GM12878 (cell line): ENCODE measurements at regions not wholly inside any gene's neighbourhood (a gene's known extent, or its start where the extent isn't known, plus 50 kb on each side); places are given as distances from the start of the nearest gene placed in this dataset.

Source experiments
- CREB1 ChIP-seq: IDR thresholded peaks from 2 replicates; pipeline ENCODE4 v1.6.1; 2012; ENCODE audit warnings: low read depth, mild to moderate bottlenecking, inconsistent platforms
- CTCF ChIP-seq, 3 experiments: IDR thresholded peaks in 2 of 3; conservative IDR thresholded peaks in 1 of 3; 2 replicates each; pipeline ENCODE4 v1.5.1; 2011; ENCODE audit warnings: low read depth in 3 of 3, low read length in 3 of 3, mild to moderate bottlenecking in 3 of 3, control low read depth in 2 of 3, moderate library complexity in 2 of 3, inconsistent platforms in 1 of 3, mixed read lengths in 1 of 3; ENCODE audit not compliant: control insufficient read depth in 2 of 3, insufficient read depth in 1 of 3; ENCODE audit errors: extremely low read depth in 1 of 3
- KAT2A ChIP-seq: conservative IDR thresholded peaks from 2 replicates; pipeline ENCODE4 v1.6.1; 2011; ENCODE audit warnings: low read depth, low read length; ENCODE audit not compliant: control insufficient read depth
- MXI1 ChIP-seq: fragments of 150-350 bp; IDR thresholded peaks from 2 replicates; pipeline ENCODE4 v1.6.1; 2011; ENCODE audit warnings: low read depth, mild to moderate bottlenecking, inconsistent platforms, low read length, improper control_type of control experiment
- POLR2A ChIP-seq: IDR thresholded peaks from 2 replicates; pipeline ENCODE4 v1.6.1; 2011; ENCODE audit warnings: low read depth, mild to moderate bottlenecking, low read length
- POLR2AphosphoS5 ChIP-seq: IDR thresholded peaks from 2 replicates; pipeline ENCODE4 v1.6.1; 2011; ENCODE audit warnings: mild to moderate bottlenecking, low read length, inconsistent platforms
- RAD21 ChIP-seq: IDR thresholded peaks from 2 replicates; pipeline ENCODE4 v1.6.1; 2011; ENCODE audit warnings: mild to moderate bottlenecking, low read depth, low read length, moderate library complexity; ENCODE audit not compliant: insufficient read depth
- REST ChIP-seq: IDR thresholded peaks from 2 replicates; pipeline ENCODE4 v1.6.1; 2012; ENCODE audit warnings: mild to moderate bottlenecking, low read depth, low read length
- RFX5 ChIP-seq: IDR thresholded peaks from 2 replicates; pipeline ENCODE4 v1.6.1; 2011; ENCODE audit warnings: low read depth, low read length, improper control_type of control experiment
- ZNF274 ChIP-seq: IDR thresholded peaks from one replicate; pipeline ENCODE4 v1.8.0; 2011; ENCODE audit not compliant: insufficient read length, insufficient read depth

GRCh38 chr20:12458241-12458640, 540.5 kb downstream of the BTBD3 start:
- TF ChIP-seq RFX5 (no peak), RAD21 (no peak), CTCF (IDR thresholded peaks at IDR 0.05 in 2 of 3, conservative IDR thresholded peaks at IDR 0.05 in 1 of 3; ENCODE audit: control insufficient read depth in 2 of 3, extremely low read depth in 1 of 3, insufficient read depth in 1 of 3, low read depth in 3 of 3, low read length in 3 of 3) (no peak), POLR2A (no peak), ZNF274 (no peak), REST (no peak), KAT2A (no peak), CREB1 (no peak), POLR2AphosphoS5 (no peak), MXI1 (no peak)
